ENCODE measurements at regions not wholly inside any gene's neighbourhood (a gene's known extent, or its start where the extent isn't known, plus 50 kb on each side); places are given as distances from the start of the nearest gene placed in this dataset.

GRCh38 chr9:35540315-35540714, 50.4 kb downstream of the RUSC2 start:
- in situ Hi-C loops (cut with HindIII; ENCODE audit: low sequenced_read_pairs), result no loop called here
- DNase-seq (ENCODE audit: low spot score), result no peak

- no peak for DNase-seq (ENCODE audit: low spot score)
- in situ Hi-C loops (cut with HindIII; ENCODE audit: low sequenced_read_pairs), result no loop called here
These were observed 56.9 kb downstream of the RUSC2 start for GRCh38 chr9:35546853-35547252.

- no peak for DNase-seq (ENCODE audit: low spot score)
- in situ Hi-C loops (cut with HindIII; ENCODE audit: low sequenced_read_pairs), result no loop called here
These were observed 57.1 kb upstream of the TESK1 start for GRCh38 chr9:35547889-35548418.

GRCh38 chr9:35548571-35548970, 56.5 kb upstream of the TESK1 start:
- DNase-seq (ENCODE audit: low spot score), result no peak
- in situ Hi-C loops (cut with HindIII; ENCODE audit: low sequenced_read_pairs), result no loop called here

- in situ Hi-C loops (cut with HindIII; ENCODE audit: low sequenced_read_pairs), result no loop called here
These were observed 55.6 kb upstream of the TESK1 start for GRCh38 chr9:35549441-35549840.

GRCh38 chr9:35552376-35552775, 52.7 kb upstream of the TESK1 start:
- in situ Hi-C loops (cut with HindIII; ENCODE audit: low sequenced_read_pairs), result loop anchor here (5.0 kb wide), 1 partner anchor 75 kb away; no protein-coding TSS in a partner anchor
- DNase-seq (ENCODE audit: low spot score), result no peak

More at GRCh38 chr9:35549441-35549840, 55.6 kb upstream of the TESK1 start:
- DNase-seq (ENCODE audit: low spot score), result no peak

- DNase-seq (ENCODE audit: low spot score), result no peak
- in situ Hi-C loops (cut with HindIII; ENCODE audit: low sequenced_read_pairs), result loop anchor here (5.0 kb wide), 1 partner anchor 76 kb away; no protein-coding TSS in a partner anchor
These were observed 52.2 kb upstream of the TESK1 start for GRCh38 chr9:35552837-35553236.

GRCh38 chr9:35553670-35554543, 51.2 kb upstream of the TESK1 start:
- in situ Hi-C loops (cut with HindIII; ENCODE audit: low sequenced_read_pairs), result loop anchor here (5.0 kb wide), 1 partner anchor 77 kb away; no protein-coding TSS in a partner anchor
- peak; percentile 82 for DNase-seq (ENCODE audit: low spot score)

- DNase-seq (ENCODE audit: low spot score), result no peak
- in situ Hi-C loops (cut with HindIII; ENCODE audit: low sequenced_read_pairs), result no loop called here
These were observed 49.8 kb upstream of the TESK1 start for GRCh38 chr9:35555246-35555701.
